HCT116 (cell line): ENCODE measurements at regions not wholly inside any gene's neighbourhood (a gene's known extent, or its start where the extent isn't known, plus 50 kb on each side); places are given as distances from the start of the nearest gene placed in this dataset.

Experiments used
- ATAC-seq: fragments of 200-7000 bp; cut with Tn5 transposase; 2 replicates; pipeline ENCODE4 v1.9.1; 2020; ENCODE audit warnings: mild to moderate bottlenecking, moderate library complexity
- BruUV-seq: library from RNA; stranded (reverse); fragments of 400-500 nt; replicated peaks from 2 replicates; lab custom pipeline; 2021; lab: Mats Ljungman, UMichigan
- CTCF ChIA-PET: fragments of 300-600 bp; sonication (Branson Sonifier 250); formaldehyde crosslinking; loops from one replicate; lab custom pipeline; 2021; ENCODE audit warnings: antibody characterized with exemption; lab: Charles Lee
- POLR2A ChIA-PET: fragments of 300-600, 350-600 bp; sonication (Branson Sonifier 250); formaldehyde crosslinking; loops from one replicate; lab custom pipeline; 2021; ENCODE audit warnings: antibody characterized with exemption; lab: Charles Lee
- RAD21 ChIA-PET, 2 experiments: fragments of 300-600 bp; sonication (Branson Sonifier 250); formaldehyde crosslinking; loops; one replicate each; lab custom pipeline; 2023; ENCODE audit warnings: low total read pairs in 2 of 2; ENCODE audit not compliant: uncharacterized antibody in 2 of 2, unreplicated experiment in 2 of 2, low non-redundant PET in 1 of 2; lab: Charles Lee
- DNase-seq: peaks from one replicate; pipeline ENCODE4 v3.0.0-alpha.2; 2010; ENCODE audit warnings: low read depth, low spot score
- H2AFZ ChIP-seq: fragments of 200-600 bp; shearing (Covaris generic), sonication (generic); 2 replicates; pipeline ENCODE4 v1.6.1; 2017; ENCODE audit warnings: low read depth, mixed run types, mixed read lengths, antibody characterized with exemption, low read length; ENCODE audit not compliant: poor library complexity, severe bottlenecking
- H3K27ac ChIP-seq: 2 replicates; pipeline ENCODE4 v1.5.1; 2012; ENCODE audit warnings: low read depth, low read length
- H3K27me3 ChIP-seq: fragments of 200-600 bp; sonication (generic); 2 replicates; pipeline ENCODE4 v1.6.1; 2016; ENCODE audit warnings: mixed run types, low read length, mixed read lengths; ENCODE audit not compliant: insufficient read depth
- H3K36me3 ChIP-seq, 2 experiments: fragments of 200-500 bp in 1 of 2; fragments of 200-600 bp in 1 of 2; sonication (Bioruptor generic) in 1 of 2; sonication (generic) in 1 of 2; 2 replicates each; pipeline versions ENCODE4 v1.5.1 to v1.6.1; 2014 to 2016; ENCODE audit warnings: low read length in 2 of 2, inconsistent platforms in 1 of 2, mixed read lengths in 1 of 2, mixed run types in 1 of 2; ENCODE audit not compliant: insufficient read depth in 2 of 2, control insufficient read depth in 1 of 2
- H3K4me1 ChIP-seq, 2 experiments: fragments of 200-600 bp in 1 of 2; sonication (generic) in 1 of 2; 2 replicates each; pipeline versions ENCODE4 v1.5.1 to v1.6.1; 2012 to 2017; ENCODE audit warnings: low read length in 2 of 2, inconsistent platforms in 1 of 2, mild to moderate bottlenecking in 1 of 2, mixed read lengths in 1 of 2, mixed run types in 1 of 2, moderate library complexity in 1 of 2; ENCODE audit not compliant: insufficient read depth in 2 of 2, control insufficient read depth in 1 of 2
- H3K4me2 ChIP-seq: fragments of 200-600 bp; sonication (generic); 2 replicates; pipeline ENCODE4 v1.6.1; 2017; ENCODE audit warnings: mixed run types, low read length, mixed read lengths
- H3K4me3 ChIP-seq, 2 experiments: fragments of 200-600 bp in 1 of 2; sonication (generic) in 1 of 2; replicated peaks in 1 of 2; 2 replicates each; pipeline ENCODE4 v1.5.1; 2011 to 2016; ENCODE audit warnings: low read length in 2 of 2, control low read depth in 1 of 2, low read depth in 1 of 2, mild to moderate bottlenecking in 1 of 2, mixed read lengths in 1 of 2, mixed run types in 1 of 2
- H3K79me2 ChIP-seq: fragments of 200-600 bp; sonication (generic); 2 replicates; pipeline ENCODE4 v1.6.1; 2017; ENCODE audit warnings: mild to moderate bottlenecking, mixed run types, low read length, moderate library complexity, mixed read lengths; ENCODE audit not compliant: insufficient read depth
- H3K9ac ChIP-seq: fragments of 200-600 bp; sonication (generic); 2 replicates; pipeline ENCODE4 v1.6.1; 2016; ENCODE audit warnings: low read length, mixed read lengths
- H3K9me2 ChIP-seq: fragments of 200-600 bp; sonication (generic), shearing (Covaris generic); 2 replicates; pipeline ENCODE4 v1.6.1; 2017; ENCODE audit warnings: mixed run types, mild to moderate bottlenecking, moderate library complexity; ENCODE audit not compliant: insufficient read depth
- H3K9me3 ChIP-seq, 2 experiments: fragments of 200-500 bp in 1 of 2; fragments of 200-600 bp in 1 of 2; sonication (Bioruptor generic) in 1 of 2; sonication (generic) in 1 of 2; 2 replicates each; pipeline ENCODE4 v1.6.1; 2014 to 2017; ENCODE audit warnings: low read length in 2 of 2, mixed read lengths in 2 of 2, inconsistent platforms in 1 of 2, low read depth in 1 of 2, mild to moderate bottlenecking in 1 of 2, mixed run types in 1 of 2, moderate library complexity in 1 of 2; ENCODE audit not compliant: control insufficient read depth in 1 of 2, insufficient read depth in 1 of 2
- H4K20me1 ChIP-seq: fragments of 200-600 bp; sonication (generic), shearing (Covaris generic); 2 replicates; pipeline ENCODE4 v1.6.1; 2017; ENCODE audit warnings: mixed run types, mild to moderate bottlenecking, moderate library complexity; ENCODE audit not compliant: insufficient read depth
- CEBPB ChIP-seq: IDR thresholded peaks from 2 replicates; pipeline ENCODE4 v1.6.1; 2012; ENCODE audit warnings: low read depth
- EZH2 ChIP-seq: fragments of 200-600 bp; sonication (generic); IDR thresholded peaks from 2 replicates; pipeline ENCODE4 v1.6.1; 2017; ENCODE audit warnings: antibody characterized with exemption, mixed run types
- EZH2phosphoT487 ChIP-seq: fragments of 200-600 bp; IDR thresholded peaks from 2 replicates; pipeline ENCODE4 v1.6.1; 2018; ENCODE audit warnings: antibody characterized with exemption, borderline replicate concordance
- FOSL1 ChIP-seq: IDR thresholded peaks from 2 replicates; pipeline ENCODE4 v1.6.1; 2012; ENCODE audit warnings: low read depth
- JUND ChIP-seq: IDR thresholded peaks from 2 replicates; pipeline ENCODE4 v1.6.1; 2012
- POLR2A ChIP-seq: IDR thresholded peaks from 2 replicates; pipeline ENCODE4 v1.7.0; 2011; ENCODE audit warnings: borderline replicate concordance; ENCODE audit not compliant: insufficient read depth, insufficient read length; ENCODE audit errors: extremely low read depth
- RAD21 ChIP-seq: IDR thresholded peaks from 2 replicates; pipeline ENCODE4 v1.6.1; 2012; ENCODE audit warnings: low read depth, mild to moderate bottlenecking
- SIN3A ChIP-seq: IDR thresholded peaks from 2 replicates; pipeline ENCODE4 v1.6.1; 2012; ENCODE audit warnings: low read depth
- SRF ChIP-seq: IDR thresholded peaks from 2 replicates; pipeline ENCODE4 v1.6.1; 2012; ENCODE audit warnings: low read depth
- TCF7L2 ChIP-seq: IDR thresholded peaks from 2 replicates; pipeline ENCODE4 v1.7.0; 2011; ENCODE audit warnings: borderline replicate concordance, inconsistent platforms; ENCODE audit not compliant: insufficient read depth, insufficient read length; ENCODE audit errors: extremely low read depth
- ZFX ChIP-seq: fragments of 450-650 bp; IDR thresholded peaks from 2 replicates; pipeline ENCODE4 v1.6.1; 2017
- ZNF274 ChIP-seq: fragments of 200-500 bp; sonication (Bioruptor generic); IDR thresholded peaks from 2 replicates; pipeline ENCODE4 v1.6.1; 2014; ENCODE audit warnings: mild to moderate bottlenecking, low read depth, low read length, inconsistent platforms
- intact Hi-C: fragments of 100-400 bp; cut with micrococcal nuclease; formaldehyde crosslinking; loops from 2 replicates; pipeline ENCODE4 v1.10.0; 2022
- TF ChIP-seq, protein P1 (sequence below), 3 experiments: fragments of 200-600 bp in 1 of 3; sonication (generic) in 1 of 3; IDR thresholded peaks in 2 of 3; conservative IDR thresholded peaks in 1 of 3; 2 replicates each; pipeline ENCODE4 v1.5.1; 2012 to 2017; ENCODE audit warnings: low read depth in 2 of 3, low read length in 2 of 3, antibody characterized with exemption in 1 of 3, borderline replicate concordance in 1 of 3, control low read depth in 1 of 3, mild to moderate bottlenecking in 1 of 3, mixed read lengths in 1 of 3, mixed run types in 1 of 3, moderate library complexity in 1 of 3; ENCODE audit not compliant: insufficient read depth in 1 of 3
- TF ChIP-seq, protein P2 (sequence below): IDR thresholded peaks from 2 replicates; pipeline ENCODE4 v1.6.1; 2012

DNA sequence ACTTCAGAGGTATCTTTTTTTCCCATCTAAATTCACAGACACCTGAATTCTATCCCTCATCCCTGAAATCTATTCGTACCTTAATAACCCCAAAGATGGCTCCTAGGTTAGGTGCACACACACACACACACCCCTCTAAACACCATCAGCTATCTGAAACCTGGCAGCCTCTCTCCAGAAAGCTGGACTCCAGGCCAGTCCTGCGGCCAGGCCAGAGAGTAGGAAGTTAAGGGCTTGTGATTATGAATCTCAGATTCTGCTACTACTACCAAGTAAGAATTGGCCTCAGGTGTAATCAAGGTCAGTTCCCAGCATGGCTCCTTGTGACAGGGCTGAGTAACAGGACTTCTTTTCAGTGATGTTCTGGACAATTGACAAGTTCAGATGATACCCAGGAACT lies 244.2 kb upstream of the SERP2 start:
- intact Hi-C loops: no loop called here
- BruUV-seq: no TSS peak
- CTCF ChIA-PET: no interaction called here
- no peaks in the 10 kb centered on the region for H4K20me1 ChIP-seq
- RAD21 ChIA-PET: no interaction called here
- DNase-seq (no peak), ATAC-seq (no peak)
- no peaks in the 10 kb centered on the region for H3K36me3 ChIP-seq
- POLR2A ChIA-PET: no interaction called here
- H3K4me1 ChIP-seq: peaks cover 5 to 21% of the 10 kb centered on the region in 2 experiments; a peak in 2 of 4 replicates
- H3K9me2 ChIP-seq: no peaks in the 10 kb centered on the region
- H3K9ac ChIP-seq: no peak overlapping the region
- H3K27ac ChIP-seq: no peak overlapping the region
- H3K4me2 ChIP-seq: no peak overlapping the region
- H2AFZ ChIP-seq: no peak overlapping the region
- TF ChIP-seq CEBPB (no peak), EZH2 (no peak), SIN3A (no peak), FOSL1 (no peak)
- TF ChIP-seq, protein P1, sequence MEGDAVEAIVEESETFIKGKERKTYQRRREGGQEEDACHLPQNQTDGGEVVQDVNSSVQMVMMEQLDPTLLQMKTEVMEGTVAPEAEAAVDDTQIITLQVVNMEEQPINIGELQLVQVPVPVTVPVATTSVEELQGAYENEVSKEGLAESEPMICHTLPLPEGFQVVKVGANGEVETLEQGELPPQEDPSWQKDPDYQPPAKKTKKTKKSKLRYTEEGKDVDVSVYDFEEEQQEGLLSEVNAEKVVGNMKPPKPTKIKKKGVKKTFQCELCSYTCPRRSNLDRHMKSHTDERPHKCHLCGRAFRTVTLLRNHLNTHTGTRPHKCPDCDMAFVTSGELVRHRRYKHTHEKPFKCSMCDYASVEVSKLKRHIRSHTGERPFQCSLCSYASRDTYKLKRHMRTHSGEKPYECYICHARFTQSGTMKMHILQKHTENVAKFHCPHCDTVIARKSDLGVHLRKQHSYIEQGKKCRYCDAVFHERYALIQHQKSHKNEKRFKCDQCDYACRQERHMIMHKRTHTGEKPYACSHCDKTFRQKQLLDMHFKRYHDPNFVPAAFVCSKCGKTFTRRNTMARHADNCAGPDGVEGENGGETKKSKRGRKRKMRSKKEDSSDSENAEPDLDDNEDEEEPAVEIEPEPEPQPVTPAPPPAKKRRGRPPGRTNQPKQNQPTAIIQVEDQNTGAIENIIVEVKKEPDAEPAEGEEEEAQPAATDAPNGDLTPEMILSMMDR (IDR thresholded peaks at IDR 0.05 in 2 of 3, conservative IDR thresholded peaks at IDR 0.05 in 1 of 3; ENCODE audit: borderline replicate concordance in 1 of 3, insufficient read depth in 1 of 3, low read depth in 2 of 3, low read length in 2 of 3): no peak
- no peaks in the 10 kb centered on the region for H3K27me3 ChIP-seq
- no peaks in the 10 kb centered on the region for H3K9me3 ChIP-seq
- H3K79me2 ChIP-seq: no peaks in the 10 kb centered on the region
- H3K4me3 ChIP-seq: no peak overlapping the region

DNA sequence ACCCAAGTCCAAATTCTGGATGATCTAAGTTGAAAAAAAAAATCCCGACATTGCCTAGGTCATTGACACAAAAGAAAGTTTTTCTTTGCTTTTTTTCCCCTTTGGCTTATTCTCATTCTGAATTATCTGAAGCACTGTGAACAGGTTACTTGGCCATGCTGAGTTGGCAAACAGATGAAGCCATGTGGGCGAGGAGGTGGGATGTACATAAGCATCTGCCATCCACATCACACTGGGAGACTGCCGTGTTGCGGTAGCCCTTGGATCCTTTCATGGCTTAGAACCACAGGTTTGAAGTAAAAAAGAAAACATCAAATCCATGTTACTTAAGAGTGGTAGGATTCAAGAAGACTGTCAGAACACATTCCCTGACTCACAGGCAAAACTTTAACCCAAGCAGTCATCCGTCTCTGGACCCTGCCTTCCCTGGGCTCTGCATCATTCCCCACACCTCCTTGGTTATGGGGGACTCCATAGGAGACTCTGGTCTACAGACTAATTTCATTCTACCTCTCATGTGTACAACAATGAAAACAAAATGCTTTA lies 242.5 kb upstream of the SERP2 start:
- ChIA-PET RAD21 (no interaction called here), CTCF (no interaction called here), POLR2A (interaction anchor here (3.1 kb wide), 1 partner anchor 305 kb away, joined by 17 read pairs; no protein-coding TSS in a partner anchor)
- Histone ChIP-seq H3K4me2 (no peak overlapping the region), H3K36me3 (no peaks in the 10 kb centered on the region), H3K9me2 (no peaks in the 10 kb centered on the region), H4K20me1 (no peaks in the 10 kb centered on the region), H3K4me1 (peaks cover 5 to 21% of the 10 kb centered on the region in 2 experiments; a peak in 2 of 4 replicates), H3K79me2 (no peaks in the 10 kb centered on the region), H2AFZ (no peak overlapping the region), H3K9me3 (no peaks in the 10 kb centered on the region), H3K9ac (no peak overlapping the region), H3K4me3 (no peak overlapping the region), H3K27ac (no peak overlapping the region), H3K27me3 (no peaks in the 10 kb centered on the region)
- ATAC-seq (no peak), DNase-seq (no peak)
- no TSS peak for BruUV-seq
- intact Hi-C loops: no loop called here
- TF ChIP-seq FOSL1 (no peak), CEBPB (no peak), RAD21 (no peak), ZNF274 (no peak), SRF (no peak), POLR2A (no peak), TCF7L2 (no peak), EZH2phosphoT487 (no peak), JUND (no peak), ZFX (no peak)
- TF ChIP-seq, protein P2, sequence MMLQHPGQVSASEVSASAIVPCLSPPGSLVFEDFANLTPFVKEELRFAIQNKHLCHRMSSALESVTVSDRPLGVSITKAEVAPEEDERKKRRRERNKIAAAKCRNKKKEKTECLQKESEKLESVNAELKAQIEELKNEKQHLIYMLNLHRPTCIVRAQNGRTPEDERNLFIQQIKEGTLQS: no peak
- TF ChIP-seq, protein P1 (IDR thresholded peaks at IDR 0.05 in 2 of 3, conservative IDR thresholded peaks at IDR 0.05 in 1 of 3; ENCODE audit: borderline replicate concordance in 1 of 3, insufficient read depth in 1 of 3, low read depth in 2 of 3, low read length in 2 of 3): no peak
